GM23338 (cell line): ENCODE measurements at regions not wholly inside any gene's neighbourhood (a gene's known extent, or its start where the extent isn't known, plus 50 kb on each side); places are given as distances from the start of the nearest gene placed in this dataset.
"Not testable (repeated sequence)": the region's sequence is repeated elsewhere in the genome, so short reads cannot be mapped to it uniquely, and the experiment has no call there.

ENCODE experiments used
- CREB1 ChIP-seq: fragments of 250-450 bp; sonication (Bioruptor Pico); IDR thresholded peaks from 2 replicates; pipeline ENCODE4 v1.5.0; 2020; ENCODE audit warnings: low read depth, mild to moderate bottlenecking, moderate library complexity
- EZH2 ChIP-seq: fragments of 200-600 bp; sonication (generic); IDR thresholded peaks from one replicate; pipeline ENCODE4 v1.8.0; 2017; ENCODE audit warnings: antibody characterized with exemption, mild to moderate bottlenecking, low read depth; ENCODE audit not compliant: unreplicated experiment
- EZH2phosphoT487 ChIP-seq: fragments of 200-600 bp; sonication (generic); IDR thresholded peaks from one replicate; pipeline ENCODE4 v1.8.1; 2018; ENCODE audit warnings: antibody characterized with exemption; ENCODE audit not compliant: unreplicated experiment
- NANOG ChIP-seq: IDR thresholded peaks from 2 replicates; pipeline ENCODE4 v1.6.1; 2016; ENCODE audit warnings: antibody characterized with exemption, borderline replicate concordance
- POLR2AphosphoS5 ChIP-seq: IDR thresholded peaks from 2 replicates; pipeline ENCODE4 v1.6.1; 2016; ENCODE audit warnings: antibody characterized with exemption, low read depth
- REST ChIP-seq: IDR thresholded peaks from one replicate; pipeline ENCODE4 v1.6.1; 2018; ENCODE audit warnings: antibody characterized with exemption; ENCODE audit not compliant: unreplicated experiment
- STAT1 ChIP-seq: IDR thresholded peaks from one replicate; pipeline ENCODE4 v1.6.1; 2016; ENCODE audit warnings: antibody characterized with exemption; ENCODE audit not compliant: unreplicated experiment
- ZNF331 ChIP-seq: fragments of 250-450 bp; sonication (Bioruptor Pico); IDR thresholded peaks from 2 replicates; pipeline ENCODE4 v1.5.0; 2020; ENCODE audit warnings: low read depth, mild to moderate bottlenecking, moderate library complexity
- ZNF462 ChIP-seq: fragments of 250-450 bp; sonication (Bioruptor Pico); IDR thresholded peaks from 2 replicates; pipeline ENCODE4 v1.5.0; 2020; ENCODE audit warnings: mild to moderate bottlenecking, moderate library complexity
- TF ChIP-seq, protein P1 (sequence below), 2 experiments: fragments of 200-600 bp in 1 of 2; sonication (generic) in 1 of 2; conservative IDR thresholded peaks; 2 replicates each; pipeline versions ENCODE4 v1.5.1 to v1.6.1; 2016 to 2017; ENCODE audit warnings: antibody characterized with exemption in 2 of 2, low read depth in 2 of 2, mild to moderate bottlenecking in 2 of 2, moderate library complexity in 1 of 2

DNA sequence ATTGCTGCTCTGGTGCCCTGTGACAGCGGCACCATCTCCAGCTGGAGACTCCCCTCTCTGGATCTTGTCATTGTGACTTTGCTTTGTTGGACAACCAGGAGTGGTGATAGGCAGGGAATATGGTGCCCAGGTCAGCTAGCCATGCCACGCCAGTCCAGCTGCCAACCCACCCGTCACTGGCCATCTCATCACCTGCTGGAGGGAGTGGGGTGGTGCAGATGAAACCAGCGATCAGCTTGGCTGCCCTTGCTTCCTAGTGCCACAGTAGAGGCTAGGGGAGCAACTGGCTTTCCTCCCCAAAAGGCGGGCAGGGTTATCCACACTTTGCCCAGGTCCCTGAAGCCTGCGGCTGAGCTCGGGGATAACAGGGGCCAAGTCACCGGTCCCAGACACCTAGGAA is 129.6 kb downstream of the POTEM start:
- TF ChIP-seq, protein P1, sequence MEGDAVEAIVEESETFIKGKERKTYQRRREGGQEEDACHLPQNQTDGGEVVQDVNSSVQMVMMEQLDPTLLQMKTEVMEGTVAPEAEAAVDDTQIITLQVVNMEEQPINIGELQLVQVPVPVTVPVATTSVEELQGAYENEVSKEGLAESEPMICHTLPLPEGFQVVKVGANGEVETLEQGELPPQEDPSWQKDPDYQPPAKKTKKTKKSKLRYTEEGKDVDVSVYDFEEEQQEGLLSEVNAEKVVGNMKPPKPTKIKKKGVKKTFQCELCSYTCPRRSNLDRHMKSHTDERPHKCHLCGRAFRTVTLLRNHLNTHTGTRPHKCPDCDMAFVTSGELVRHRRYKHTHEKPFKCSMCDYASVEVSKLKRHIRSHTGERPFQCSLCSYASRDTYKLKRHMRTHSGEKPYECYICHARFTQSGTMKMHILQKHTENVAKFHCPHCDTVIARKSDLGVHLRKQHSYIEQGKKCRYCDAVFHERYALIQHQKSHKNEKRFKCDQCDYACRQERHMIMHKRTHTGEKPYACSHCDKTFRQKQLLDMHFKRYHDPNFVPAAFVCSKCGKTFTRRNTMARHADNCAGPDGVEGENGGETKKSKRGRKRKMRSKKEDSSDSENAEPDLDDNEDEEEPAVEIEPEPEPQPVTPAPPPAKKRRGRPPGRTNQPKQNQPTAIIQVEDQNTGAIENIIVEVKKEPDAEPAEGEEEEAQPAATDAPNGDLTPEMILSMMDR (conservative IDR thresholded peaks at IDR 0.05; ENCODE audit: low read depth in 2 of 2), result not testable (repeated sequence)
- TF ChIP-seq NANOG; EZH2; POLR2AphosphoS5; REST; EZH2phosphoT487; ZNF331 (CRISPR knock-in tag); CREB1 (CRISPR knock-in tag); STAT1; ZNF462: not testable (repeated sequence)
